NCI-H1436 (cell line): ENCODE measurements at regions not wholly inside any gene's neighbourhood (a gene's known extent, or its start where the extent isn't known, plus 50 kb on each side); places are given as distances from the start of the nearest gene placed in this dataset.

ENCODE experiments used
- DNase-seq: peaks from one replicate; lab custom pipeline; 2025; lab: John Stamatoyannopoulos, UW

DNA sequence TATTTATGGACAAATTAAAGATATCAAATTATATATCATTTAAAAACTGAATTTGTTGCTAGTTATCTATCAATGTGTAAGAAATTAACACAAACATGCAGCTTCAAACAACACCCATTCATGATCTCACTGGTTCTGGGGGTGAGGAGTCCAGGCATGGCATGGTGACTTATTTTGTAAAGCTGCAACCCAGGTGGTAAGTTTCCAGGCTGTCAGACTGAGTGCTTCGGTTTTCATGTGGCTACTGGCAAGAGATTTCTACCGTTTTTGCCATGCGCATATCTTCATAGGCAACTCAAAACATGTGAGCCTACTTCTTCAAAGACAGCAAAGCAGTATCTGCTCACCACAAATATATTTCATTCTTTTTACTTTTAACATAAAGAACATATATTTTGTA lies 364.3 kb upstream of the BCHE start:
- no peak for DNase-seq

DNA sequence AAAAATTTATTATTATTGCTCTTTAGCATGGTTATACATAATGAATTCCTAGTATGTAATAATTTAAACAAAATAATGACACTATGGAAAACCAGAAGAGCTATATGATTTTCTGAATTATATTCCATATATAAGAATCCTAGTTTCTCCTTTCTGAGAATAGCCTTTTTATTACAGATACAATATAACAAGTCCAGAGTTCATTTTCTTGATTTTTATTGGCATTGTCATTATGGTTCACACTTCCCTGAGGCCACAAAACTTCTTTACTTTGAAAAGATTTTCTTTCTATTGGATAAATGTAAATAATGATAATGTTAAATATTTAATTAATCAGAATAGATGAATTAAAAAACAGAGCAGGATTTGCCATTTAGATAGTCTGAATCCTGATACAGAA lies 362.3 kb upstream of the BCHE start:
- DNase-seq = no peak

DNA sequence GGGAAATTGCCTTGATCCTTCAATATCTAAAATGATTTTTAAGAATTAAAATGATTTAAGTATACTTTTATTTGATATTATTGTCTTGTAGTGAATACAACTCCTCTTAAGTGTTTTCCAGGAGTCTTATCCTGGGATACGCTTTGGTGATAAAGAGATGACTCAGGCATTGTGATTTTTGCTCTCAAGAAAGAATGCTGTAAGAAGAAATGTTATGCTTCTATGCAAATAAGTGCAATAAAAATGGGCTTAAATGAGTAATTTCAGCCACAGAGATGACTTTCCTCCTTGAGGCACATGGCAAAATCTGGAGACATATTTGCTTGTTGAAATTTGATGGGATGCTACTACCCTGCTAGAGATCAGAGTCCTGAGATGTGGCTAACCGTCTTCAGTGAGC lies 358.6 kb upstream of the BCHE start:
- no peak for DNase-seq

DNA sequence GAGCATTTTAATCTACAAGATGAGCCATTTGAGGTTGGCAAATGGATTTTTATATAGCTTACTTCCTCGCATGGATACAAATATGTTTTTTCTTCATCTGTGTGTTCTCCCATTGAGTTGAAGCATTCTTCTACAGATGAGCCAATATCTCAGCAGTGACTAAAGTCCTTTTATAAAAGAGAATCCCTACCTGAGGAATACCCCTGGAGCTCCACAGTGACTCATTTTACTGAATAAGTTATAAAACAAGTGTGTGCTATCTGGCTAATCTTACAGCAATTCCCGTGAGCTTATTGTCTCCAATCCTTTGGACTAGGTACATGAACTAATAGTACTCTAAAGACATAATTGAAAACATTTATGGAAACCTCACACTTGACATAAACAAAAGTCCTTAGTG lies 354.2 kb upstream of the BCHE start:
- no peak for DNase-seq

DNA sequence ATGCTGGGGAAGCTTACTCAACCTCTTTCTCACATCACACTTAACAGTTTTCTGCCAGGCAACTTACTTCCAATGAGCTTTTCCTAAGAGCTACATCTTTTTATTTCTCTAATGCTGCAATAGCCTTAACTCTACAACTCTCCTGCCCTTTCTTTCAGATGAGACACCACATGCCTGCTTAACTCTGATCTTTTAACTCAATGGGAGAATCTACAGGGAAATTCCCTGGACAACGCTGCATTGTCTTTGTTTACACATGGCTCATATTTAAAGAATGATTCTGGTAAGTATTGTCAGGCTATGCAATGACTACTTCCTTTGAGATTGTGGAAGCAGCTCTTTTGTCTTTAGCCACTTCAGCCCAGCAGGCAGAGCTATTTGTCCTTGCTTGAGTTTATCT lies 353.1 kb upstream of the BCHE start:
- no peak for DNase-seq

DNA sequence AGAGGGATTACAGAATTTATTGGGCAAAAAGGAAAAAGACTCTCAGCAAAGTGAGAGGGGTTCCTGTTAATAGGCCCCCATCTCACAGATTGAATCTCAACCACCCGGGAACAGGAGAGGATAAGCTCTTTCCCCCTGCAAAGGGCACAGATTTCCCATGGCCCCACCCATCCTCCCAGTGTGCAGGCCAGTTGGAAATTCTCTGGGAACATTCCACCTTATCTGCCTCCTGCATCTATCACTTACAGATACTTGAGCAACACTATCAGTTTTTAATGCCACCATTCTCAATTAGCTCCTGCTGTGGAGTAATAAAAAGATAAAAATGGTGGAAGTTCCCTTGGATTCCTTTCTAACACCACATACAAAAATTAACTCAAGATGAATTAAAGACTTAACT lies 350.0 kb upstream of the BCHE start:
- DNase-seq = no peak

DNA sequence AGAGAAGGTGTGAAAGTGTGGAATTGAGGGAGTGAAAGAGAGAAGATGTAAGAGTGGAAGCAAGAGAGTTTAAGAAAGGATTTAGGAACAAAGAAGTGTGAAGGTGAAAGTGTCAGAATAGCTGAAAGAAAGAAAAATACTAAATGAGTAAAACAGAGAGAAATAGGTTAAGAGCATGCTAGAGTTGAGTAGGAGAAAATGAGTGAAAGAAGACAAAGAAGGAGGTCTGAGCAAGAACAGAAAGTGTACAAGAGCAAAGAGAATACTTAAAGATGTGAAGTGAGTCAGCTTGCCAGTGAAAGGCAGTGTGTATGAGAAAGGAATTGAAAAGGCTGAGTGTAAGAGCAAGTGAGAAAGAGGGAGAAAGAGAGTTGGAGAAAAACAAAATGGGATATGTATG lies 348.8 kb upstream of the BCHE start:
- DNase-seq = no peak

DNA sequence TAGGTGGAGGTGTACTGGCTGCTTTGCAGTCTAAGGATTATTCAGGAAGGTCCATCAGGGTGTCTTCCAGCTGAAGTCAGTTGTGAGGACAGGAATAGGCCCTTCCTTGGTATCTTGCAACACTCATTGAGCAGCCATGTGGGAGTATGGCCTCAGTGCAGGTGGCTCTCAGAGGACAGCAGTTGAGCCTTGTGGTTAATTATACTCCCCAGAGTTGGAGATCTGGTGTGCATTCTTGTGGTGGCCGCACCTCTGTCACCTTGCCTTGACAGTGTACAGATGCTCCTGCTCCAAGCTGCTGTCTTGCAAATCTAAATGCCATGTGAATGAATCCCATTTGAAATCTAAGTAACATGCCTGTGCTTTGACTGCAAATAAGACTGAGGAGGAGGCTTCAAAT lies 339.9 kb upstream of the BCHE start:
- no peak for DNase-seq

DNA sequence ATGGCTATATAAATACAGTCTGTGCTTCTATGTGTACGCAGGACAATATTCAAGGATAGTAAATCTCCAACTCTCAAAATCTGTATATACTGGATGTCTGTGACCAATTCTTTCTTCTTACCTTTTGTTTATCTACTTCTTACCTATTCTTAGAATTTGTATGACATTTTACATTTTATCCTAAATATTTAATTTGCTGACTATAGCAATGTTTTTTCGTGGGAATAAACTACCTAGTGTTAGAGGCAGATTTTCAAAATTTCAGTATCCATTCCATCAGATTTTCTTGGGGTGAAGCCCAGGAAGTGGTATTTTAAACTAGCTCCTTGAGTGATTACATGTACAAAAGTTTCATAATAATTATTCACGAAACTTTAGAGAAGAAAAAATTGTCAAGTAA lies 334.5 kb upstream of the BCHE start:
- no peak for DNase-seq

DNA sequence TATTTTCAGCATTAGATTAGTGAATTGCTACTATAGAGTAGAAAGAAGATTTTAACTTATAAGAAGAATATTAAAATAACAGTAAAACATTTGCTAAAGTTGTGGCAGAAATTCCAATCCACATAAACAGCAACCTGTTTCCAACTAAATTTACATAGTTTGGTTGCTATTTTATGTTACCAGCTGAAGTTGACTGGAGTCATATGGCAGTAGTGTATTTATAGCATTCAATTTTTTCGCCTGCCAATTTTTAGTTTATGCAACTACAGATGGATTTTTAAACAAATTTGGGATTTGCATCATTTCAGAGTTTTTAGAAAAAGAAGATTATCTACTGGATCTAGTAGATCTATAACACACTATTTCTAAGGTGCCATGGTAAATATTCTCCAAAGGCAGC lies 332.5 kb upstream of the BCHE start:
- no peak for DNase-seq

DNA sequence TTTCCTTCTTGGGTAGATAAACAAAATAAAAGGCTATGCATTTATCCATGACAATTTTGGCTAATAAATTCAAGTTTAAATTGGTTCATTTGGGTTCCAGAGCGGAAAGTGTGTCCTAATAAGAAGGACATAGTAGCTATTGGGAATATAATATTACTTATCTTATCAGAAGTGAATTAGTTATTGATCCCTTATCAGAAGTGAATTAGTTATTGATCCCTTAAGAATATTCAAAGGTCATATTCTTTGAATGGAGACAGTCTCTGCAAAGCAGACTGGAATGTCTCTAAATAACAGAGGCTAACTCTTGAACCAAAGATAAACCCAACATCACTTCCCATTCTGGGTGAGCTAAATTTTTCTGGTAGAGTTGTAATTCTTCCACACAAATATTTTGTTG lies 290.7 kb upstream of the BCHE start:
- DNase-seq = no peak

DNA sequence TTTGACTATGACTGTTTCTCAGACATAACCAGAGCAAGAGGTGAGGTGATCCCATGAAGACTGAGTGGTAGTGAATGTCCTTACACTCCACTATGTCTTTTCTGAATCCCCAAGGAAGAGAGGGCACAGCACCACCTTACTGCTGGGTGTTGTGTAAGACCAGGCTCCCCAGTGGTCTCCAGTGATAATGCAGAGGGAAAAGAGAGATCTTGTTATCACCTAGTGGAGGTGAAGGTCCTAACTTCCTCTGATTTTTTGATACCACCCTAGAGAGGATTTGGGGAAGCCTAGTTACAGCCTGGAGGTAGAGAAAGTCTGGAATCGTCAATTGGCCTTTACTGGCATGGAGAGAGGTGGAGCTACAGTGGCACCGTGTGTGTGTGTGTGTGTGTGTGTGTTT lies 288.0 kb upstream of the BCHE start:
- DNase-seq = no peak

DNA sequence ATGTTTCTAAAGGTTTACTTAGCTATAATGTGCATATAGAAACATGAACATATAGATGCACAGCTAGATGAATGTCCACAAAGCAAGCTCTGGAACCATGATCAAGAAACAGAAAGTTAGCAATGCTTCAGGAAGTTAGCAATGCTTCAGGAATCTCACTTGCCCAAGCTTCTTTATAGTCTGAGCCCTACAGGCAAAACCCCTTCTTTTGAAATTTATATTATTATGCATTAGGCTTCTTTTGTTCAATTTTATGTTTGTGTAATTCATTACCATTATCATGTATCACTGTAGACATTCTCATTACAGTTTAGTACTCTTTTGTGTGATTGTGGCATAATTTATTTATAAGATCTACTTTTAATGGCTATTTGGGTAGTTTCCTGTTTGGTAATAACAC lies 286.4 kb upstream of the BCHE start:
- no peak for DNase-seq

DNA sequence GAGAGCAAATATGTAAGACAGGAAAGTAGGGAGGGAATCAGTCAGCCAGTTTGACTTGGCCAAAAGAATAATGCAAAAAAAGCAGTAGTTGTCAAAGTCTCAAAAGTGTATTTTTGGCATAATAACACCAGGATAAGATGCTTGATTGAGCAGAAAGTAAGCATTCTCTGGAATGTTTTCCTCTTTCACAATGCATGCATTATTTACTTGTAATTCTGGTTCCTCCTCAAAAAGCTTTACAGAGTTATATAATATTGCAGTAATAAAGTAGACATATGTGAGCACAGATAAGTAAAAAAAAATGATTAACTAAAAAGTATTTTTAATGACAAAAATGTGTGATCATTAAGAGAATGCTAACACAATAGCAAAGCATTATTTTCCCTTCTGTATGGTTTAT lies 285.9 kb upstream of the BCHE start:
- no peak for DNase-seq

DNA sequence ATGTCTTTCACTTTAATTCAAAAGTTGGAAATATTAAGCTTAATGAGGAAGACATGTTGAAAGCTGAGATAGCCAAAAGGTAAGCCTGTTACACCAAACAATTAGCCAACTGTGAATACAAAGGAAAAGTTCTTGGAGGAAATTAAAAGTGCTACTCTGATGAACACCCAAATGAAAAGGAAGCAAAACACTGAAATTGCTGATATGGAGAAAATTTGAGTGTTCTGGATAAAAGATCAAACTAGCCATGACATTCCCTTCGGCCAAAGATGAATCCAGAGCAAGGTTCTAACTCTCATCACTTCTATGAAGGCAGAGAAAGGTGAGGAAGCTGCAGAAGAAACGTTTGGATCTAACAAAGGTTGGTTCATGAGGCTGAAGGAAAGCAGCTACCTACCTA lies 280.8 kb upstream of the BCHE start:
- no peak for DNase-seq

DNA sequence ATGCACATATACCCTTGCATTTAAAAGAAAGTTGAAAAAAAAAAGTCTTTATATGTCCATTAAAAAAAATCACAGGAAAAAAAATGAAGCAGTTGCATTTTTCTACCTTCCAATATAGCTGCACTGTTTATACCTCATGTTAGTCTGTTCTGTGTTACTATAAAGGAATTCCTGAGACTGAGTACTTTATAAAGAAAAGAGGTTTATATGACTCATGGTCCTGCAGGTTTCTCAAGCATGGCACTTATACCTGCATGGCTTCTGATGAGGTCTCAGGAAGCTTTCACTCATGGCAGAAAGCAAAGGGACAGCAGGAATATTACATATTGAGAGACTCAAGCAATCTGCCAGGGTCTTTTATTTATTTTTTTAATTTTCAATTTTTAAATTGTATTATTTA lies 277.2 kb upstream of the BCHE start:
- DNase-seq = no peak

DNA sequence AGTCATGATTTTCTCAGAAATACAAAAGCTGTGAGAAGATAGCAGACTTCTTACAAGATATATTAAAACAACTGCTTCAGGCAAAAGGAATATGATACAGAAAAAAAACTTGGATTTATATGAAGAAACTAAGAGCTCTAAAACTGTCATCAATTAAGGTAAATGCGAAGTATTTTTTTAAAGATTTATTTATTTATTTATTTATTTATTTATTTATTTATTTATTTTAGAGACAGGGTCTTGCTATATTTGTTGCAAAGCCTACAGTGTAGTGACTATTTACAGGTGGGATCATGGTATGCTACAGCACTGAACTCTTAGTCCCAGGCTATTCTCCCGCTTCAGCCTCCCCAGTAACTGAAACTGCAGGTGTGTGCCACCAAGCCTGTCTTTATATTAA lies 274.3 kb upstream of the BCHE start:
- DNase-seq = no peak

DNA sequence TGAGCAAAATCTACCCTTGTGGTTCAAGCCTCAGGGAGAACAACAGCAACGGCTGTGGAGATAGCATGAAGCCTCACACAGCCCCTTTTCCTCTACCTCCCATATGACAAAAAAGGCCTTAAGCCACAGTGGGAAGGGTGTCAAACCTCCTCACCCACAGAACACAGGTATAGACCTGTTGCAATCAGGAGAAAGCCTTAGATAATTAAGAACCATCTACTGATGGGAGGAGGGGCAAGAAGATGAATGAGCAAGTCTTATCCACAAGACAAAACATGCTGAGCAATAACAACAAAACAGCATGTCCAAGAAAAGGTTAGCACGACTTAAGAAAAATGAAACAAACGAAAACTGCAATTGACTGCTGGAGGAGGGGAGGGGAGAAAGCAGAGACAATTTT lies 272.9 kb upstream of the BCHE start:
- DNase-seq = no peak

DNA sequence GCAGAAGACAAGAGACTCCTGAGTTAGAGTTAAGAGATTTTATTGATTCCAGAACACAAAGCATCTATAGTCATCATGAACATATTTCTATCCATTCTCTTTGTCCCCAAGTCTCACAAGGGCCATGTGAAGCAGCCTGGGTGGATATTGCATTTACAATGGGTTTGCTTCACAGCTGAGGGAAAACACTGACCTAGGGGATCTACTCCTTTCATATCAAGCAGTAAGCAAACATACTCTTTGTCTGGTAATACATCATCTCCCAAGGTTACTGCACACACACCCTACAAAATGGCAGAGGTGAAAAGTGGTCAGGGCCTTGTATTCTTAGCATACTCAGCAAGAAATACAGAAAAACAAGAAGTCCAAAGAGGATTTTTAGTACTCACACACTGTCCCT lies 267.7 kb upstream of the BCHE start:
- DNase-seq = no peak

DNA sequence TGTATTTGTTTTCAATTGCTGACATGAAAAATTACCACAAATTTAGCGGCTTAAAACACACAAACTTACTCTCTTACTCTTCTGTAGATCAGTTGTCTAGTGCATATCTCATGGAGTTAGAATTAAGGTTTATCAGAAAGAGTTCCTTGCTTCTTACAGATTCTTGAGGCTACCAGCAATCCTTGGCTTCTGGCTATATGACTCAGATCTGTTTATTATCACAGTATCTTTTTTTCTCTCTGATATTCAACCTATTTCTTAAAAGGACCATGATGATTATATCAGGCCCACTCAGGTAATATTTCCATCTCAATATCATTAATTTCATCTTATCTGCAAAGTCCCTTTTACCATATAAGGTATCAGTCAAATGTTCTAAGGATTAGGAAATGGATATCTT lies 263.5 kb upstream of the BCHE start:
- no peak for DNase-seq

DNA sequence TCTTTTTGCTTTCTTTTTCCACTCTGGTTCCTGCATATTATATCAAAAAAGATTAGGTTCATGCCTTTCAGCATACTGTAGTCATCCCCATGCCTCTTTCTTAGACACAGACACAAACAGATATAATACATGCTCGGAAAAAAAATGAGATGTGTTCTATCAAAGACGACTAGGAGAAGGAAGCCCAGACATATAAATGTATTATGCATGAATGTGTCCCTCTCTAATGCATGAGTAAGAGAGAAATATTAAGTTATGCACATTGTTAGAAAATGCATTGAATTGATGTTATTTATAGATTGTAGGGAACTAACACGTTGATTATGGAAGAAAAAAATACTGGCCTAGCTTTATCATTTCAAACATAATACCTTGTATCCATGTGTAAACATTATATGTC lies 252.4 kb upstream of the BCHE start:
- DNase-seq = no peak

DNA sequence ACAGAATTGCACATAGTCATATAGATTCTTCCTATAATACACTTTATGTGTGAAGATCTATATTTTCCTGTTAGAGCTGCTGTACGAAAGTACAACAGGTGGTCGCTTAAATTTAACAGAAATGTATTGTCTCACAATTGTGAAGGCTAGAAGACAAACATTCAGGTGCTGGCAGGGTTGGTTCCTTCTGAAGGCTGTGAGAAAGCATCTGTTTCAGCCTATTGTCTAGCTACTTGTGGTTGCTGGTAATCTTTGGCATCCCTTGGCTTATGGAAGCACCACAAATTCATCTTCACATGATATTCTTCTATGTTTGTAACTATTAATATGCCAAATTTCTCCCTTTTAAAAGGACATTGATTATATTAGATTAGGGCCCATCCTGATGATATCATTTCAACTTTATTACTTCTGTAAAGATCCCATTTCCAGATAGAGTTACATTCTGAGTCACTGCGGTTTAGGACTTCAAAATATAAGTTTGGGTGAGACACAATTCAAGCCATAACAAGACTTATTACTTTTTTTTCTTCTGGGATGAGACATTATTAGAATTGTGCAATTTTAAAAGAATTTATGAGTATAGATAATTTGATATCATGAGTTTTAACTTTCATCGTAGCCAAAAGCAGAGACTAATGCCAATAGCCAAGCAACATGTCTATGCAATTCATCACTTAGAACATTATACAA lies 248.1 kb upstream of the BCHE start:
- DNase-seq = no peak

DNA sequence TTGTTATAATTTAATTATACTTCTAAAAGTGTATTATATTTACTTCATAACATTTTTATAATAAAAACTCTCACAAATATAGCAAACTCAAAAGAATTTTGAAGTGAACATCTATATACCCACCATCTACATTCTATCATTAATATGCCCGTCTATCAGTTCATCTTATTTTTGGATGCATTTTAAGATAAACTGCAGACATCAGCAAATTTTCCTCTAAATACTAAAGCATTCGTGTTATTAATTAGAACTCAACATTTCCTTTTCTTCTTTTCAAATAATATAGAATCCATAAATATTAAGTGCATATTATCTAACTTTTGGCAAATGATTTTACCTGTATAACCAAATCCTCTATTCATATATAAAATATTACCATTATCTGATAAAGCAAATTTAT lies 242.9 kb upstream of the BCHE start:
- no peak for DNase-seq

DNA sequence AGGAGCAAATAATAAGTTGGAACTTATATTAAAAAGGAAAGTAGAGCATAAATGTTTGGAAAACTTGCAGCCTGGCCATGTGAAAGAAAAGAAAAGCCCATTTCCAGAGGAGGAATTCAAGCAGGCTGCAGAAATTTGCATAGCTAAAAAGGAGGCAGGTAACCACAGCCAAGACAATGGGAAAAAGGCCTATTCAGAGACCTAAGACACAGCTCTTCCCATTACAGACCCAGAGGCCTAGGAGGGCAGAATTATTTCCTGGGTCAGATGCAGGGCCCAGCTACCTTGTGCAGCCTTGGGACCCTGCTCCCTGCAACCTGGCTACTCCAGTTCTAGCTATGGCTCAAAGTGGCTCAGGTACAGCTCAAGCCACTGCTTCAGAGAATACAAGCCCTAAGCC lies 234.6 kb upstream of the BCHE start:
- DNase-seq = no peak

DNA sequence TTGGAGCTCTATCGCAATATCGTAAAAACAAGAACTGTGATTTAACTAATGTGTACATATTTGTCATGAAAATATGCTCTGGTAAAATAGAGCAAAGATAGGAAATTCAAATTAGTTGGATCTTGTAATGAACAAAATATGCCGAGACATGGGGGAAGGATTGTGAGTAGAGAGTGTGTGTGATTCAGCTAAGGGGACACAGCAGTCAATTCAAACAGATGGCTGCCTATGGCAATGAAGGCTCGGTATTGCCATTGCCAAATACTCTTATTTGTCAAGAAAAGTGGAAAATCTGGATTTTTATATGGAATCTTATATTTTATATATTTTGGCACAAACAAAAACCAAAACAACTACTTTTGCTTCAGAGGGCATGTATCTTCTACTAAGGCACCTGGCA lies 227.3 kb upstream of the BCHE start:
- no peak for DNase-seq
